ENCODE measurements at regions not wholly inside any gene's neighbourhood (a gene's known extent, or its start where the extent isn't known, plus 50 kb on each side); places are given as distances from the start of the nearest gene placed in this dataset.

GRCh38 chr5:158007336-158007735 lies 148.4 kb upstream of the CLINT1 start:
- TF ChIP-seq, protein P1, sequence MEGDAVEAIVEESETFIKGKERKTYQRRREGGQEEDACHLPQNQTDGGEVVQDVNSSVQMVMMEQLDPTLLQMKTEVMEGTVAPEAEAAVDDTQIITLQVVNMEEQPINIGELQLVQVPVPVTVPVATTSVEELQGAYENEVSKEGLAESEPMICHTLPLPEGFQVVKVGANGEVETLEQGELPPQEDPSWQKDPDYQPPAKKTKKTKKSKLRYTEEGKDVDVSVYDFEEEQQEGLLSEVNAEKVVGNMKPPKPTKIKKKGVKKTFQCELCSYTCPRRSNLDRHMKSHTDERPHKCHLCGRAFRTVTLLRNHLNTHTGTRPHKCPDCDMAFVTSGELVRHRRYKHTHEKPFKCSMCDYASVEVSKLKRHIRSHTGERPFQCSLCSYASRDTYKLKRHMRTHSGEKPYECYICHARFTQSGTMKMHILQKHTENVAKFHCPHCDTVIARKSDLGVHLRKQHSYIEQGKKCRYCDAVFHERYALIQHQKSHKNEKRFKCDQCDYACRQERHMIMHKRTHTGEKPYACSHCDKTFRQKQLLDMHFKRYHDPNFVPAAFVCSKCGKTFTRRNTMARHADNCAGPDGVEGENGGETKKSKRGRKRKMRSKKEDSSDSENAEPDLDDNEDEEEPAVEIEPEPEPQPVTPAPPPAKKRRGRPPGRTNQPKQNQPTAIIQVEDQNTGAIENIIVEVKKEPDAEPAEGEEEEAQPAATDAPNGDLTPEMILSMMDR (IDR thresholded peaks at IDR 0.05) = no peak
- WGBS, 2 donors = 32 to 46% methylated on average over 3 of the region's 3 CpGs
- DNase-seq = no peak
- no peaks in the 10 kb centered on the region for H3K4me1 ChIP-seq
- no peak for FAIRE-seq
- no peaks in the 10 kb centered on the region for H3K27me3 ChIP-seq
- H3K27ac ChIP-seq = no peak overlapping the region
- no peak for ATAC-seq
- H3K4me3 ChIP-seq = no peak overlapping the region
- H3K36me3 ChIP-seq = no peaks in the 10 kb centered on the region
- H3K9me3 ChIP-seq = no peaks in the 10 kb centered on the region
- intact Hi-C loops (cut with DNase I) = no loop called here

DNA sequence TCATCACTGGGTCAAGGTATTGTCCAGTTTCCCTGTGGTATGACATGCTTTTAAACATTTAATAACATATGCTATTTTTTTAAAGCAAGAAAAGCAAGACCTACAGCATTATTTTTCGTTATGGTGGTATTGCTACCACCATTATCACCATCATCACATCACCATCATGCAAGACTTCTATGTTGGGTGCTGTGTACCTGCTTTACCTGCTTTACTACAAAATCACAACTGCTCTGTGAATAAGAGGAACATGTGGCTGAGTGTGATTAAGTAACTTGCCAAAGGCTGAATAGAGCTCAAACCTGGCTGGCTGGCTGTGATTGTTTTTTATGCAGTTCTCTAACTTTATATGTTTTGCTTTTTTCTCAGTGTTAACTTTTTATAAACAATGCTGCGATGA lies 140.8 kb upstream of the CLINT1 start:
- FAIRE-seq (no peak), ATAC-seq (no peak), DNase-seq (no peak)
- intact Hi-C loops (cut with DNase I) = no loop called here
- TF ChIP-seq, protein P1 (IDR thresholded peaks at IDR 0.05) = no peak
- 70 to 75% methylated on average over 2 of the region's 2 CpGs for WGBS, 2 donors
- Histone ChIP-seq H3K36me3 (no peaks in the 10 kb centered on the region), H3K27me3 (no peaks in the 10 kb centered on the region), H3K4me1 (no peaks in the 10 kb centered on the region), H3K9me3 (no peaks in the 10 kb centered on the region), H3K27ac (no peak overlapping the region), H3K4me3 (no peak overlapping the region)

DNA sequence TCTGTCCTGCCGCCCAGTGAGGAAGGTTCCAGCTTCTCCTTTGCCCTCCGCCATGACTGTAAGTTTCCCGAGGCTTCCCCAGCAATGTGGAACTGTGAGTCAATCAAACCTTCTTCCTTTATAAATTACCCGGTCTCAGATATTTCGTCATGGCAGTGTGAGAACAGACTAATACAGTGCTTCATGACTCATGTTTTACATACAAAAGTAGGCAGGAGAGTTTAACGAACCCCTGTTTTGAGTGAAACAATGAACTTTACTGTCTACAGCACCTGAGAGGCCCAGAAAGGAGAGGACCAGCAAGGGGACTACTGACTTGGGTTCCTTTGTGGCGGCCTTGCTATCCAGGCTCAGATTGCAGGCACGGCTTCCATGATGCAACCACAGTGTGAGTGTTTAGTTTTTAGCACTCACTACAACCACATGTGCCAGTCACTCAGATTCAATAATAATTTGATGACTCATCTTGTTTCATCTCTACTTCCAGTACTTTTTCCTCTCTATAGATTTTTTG lies 139.1 kb upstream of the CLINT1 start:
- H3K4me1 ChIP-seq = no peaks in the 10 kb centered on the region
- DNase-seq = no peak
- TF ChIP-seq, protein P1 (IDR thresholded peaks at IDR 0.05) = no peak
- H3K36me3 ChIP-seq = no peaks in the 10 kb centered on the region
- H3K4me3 ChIP-seq = no peak overlapping the region
- H3K27me3 ChIP-seq = no peaks in the 10 kb centered on the region
- intact Hi-C loops (cut with DNase I) = no loop called here
- WGBS, 2 donors = 77 to 86% methylated on average over 8 of the region's 8 CpGs
- ATAC-seq = no peak
- no peak for FAIRE-seq
- no peak overlapping the region for H3K27ac ChIP-seq
- no peaks in the 10 kb centered on the region for H3K9me3 ChIP-seq

DNA sequence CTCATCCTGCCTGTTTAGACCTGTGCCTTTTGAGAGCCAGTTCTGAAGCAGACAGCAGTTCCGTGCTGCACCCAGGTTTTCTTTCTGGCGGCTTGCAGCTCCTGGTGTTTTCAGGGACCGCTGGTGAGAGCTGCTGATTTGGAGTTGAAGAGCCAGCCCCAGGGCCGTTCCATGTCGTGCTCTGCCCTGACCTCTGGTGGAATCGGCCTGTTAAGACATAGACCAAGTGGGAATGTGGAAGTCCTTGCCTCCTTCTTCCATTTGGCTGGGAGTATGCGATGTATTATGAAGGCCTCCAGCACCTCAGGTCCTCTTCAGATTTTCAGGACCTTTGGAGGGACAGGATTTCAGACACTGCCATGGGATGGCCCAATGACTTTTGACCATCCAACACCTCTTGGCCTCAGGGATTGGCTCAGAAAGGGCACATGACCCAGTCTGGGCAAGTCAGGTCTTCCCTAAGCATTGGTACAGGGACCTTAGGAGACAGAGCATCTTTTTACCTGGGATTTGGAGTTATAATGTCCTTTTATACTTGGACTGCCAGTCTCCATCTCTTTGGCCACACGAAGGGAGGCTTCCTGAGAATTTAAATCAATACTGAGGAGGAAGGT lies 136.1 kb upstream of the CLINT1 start:
- Histone ChIP-seq H3K27ac (no peak overlapping the region), H3K4me1 (no peaks in the 10 kb centered on the region), H3K36me3 (no peaks in the 10 kb centered on the region), H3K4me3 (no peak overlapping the region), H3K27me3 (no peaks in the 10 kb centered on the region), H3K9me3 (no peaks in the 10 kb centered on the region)
- peak; percentile 85 to 99 (median 98) for ATAC-seq
- DNase-seq = peak; percentile 45 to 84 (median 66)
- intact Hi-C loops (cut with DNase I) = no loop called here
- FAIRE-seq = no peak
- TF ChIP-seq, protein P1 (IDR thresholded peaks at IDR 0.05) = peak; percentile 22 to 63 (median 44)
- 14 to 20% methylated on average over 8 of the region's 8 CpGs for WGBS, 2 donors

GRCh38 chr5:157993986-157994691 lies 135.2 kb upstream of the CLINT1 start:
- Histone ChIP-seq H3K27me3 (no peaks in the 10 kb centered on the region), H3K27ac (no peak overlapping the region), H3K9me3 (no peaks in the 10 kb centered on the region), H3K4me3 (no peak overlapping the region), H3K4me1 (no peaks in the 10 kb centered on the region), H3K36me3 (no peaks in the 10 kb centered on the region)
- WGBS, 2 donors = 67 to 71% methylated on average over 6 of the region's 6 CpGs
- ATAC-seq (peak in 3 of 4 donors; percentile 15 to 19 (median 19)), FAIRE-seq (no peak), DNase-seq (no peak)
- intact Hi-C loops (cut with DNase I) = no loop called here
- TF ChIP-seq, protein P1 (IDR thresholded peaks at IDR 0.05) = no peak

Measured in pancreas (tissue), 10 donors.